ENCODE measurements at regions not wholly inside any gene's neighbourhood (a gene's known extent, or its start where the extent isn't known, plus 50 kb on each side); places are given as distances from the start of the nearest gene placed in this dataset.

DNA sequence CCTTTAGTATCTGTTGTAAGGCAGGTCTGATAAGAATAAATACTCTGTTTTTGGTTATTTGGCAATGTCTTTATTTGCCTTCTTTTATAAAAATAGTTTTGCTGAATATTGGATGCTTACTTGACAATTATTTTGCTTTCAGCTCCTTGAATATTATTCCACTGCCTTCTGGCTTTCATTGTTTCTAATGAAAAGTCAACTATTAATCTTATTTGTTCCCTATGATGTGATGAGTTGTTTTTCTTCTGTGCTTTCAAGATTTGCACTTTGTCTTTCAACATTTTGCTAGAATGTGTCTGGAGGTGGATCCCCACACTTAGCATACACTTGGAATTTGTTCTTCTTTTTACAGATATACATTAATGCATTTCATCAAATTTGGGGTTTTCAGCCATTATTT, 203.8 kb upstream of the PTPRZ1 start:
- Histone ChIP-seq H3K9me3 (ENCODE audit: control insufficient read depth in 2 of 3, low read length in 3 of 3) (no peaks in the 10 kb centered on the region), H3K36me3 (ENCODE audit: control insufficient read depth in 2 of 3, insufficient read depth in 3 of 3, low read length in 3 of 3) (no peaks in the 10 kb centered on the region), H3K27ac (ENCODE audit: low read depth, low read length) (no peak overlapping the region), H3K27me3 (ENCODE audit: control insufficient read depth in 2 of 2, insufficient read depth in 2 of 2, low read length in 2 of 2) (no peaks in the 10 kb centered on the region), H3K4me1 (ENCODE audit: control insufficient read depth in 2 of 2, insufficient read depth in 2 of 2, low read length in 2 of 2) (no peaks in the 10 kb centered on the region), H3K4me3 (ENCODE audit: low read length) (no peak overlapping the region)
- ATAC-seq = no peak
- H3K9me3 Mint-ChIP-seq = peaks cover 0 to 9% (median 0%) of the 10 kb centered on the region in 11 donors
- H3K27ac Mint-ChIP-seq = no peak overlapping the region
- no peaks in the 10 kb centered on the region for H3K27me3 Mint-ChIP-seq
- H3K4me3 Mint-ChIP-seq = no peak overlapping the region
- intact Hi-C loops (cut with micrococcal nuclease) = no loop called here
- H3K4me1 Mint-ChIP-seq = no peaks in the 10 kb centered on the region
- CTCF ChIA-PET = no interaction called here
- no peak for DNase-seq
- no peaks in the 10 kb centered on the region for H3K36me3 Mint-ChIP-seq
- POLR2A ChIA-PET = no interaction called here

DNA sequence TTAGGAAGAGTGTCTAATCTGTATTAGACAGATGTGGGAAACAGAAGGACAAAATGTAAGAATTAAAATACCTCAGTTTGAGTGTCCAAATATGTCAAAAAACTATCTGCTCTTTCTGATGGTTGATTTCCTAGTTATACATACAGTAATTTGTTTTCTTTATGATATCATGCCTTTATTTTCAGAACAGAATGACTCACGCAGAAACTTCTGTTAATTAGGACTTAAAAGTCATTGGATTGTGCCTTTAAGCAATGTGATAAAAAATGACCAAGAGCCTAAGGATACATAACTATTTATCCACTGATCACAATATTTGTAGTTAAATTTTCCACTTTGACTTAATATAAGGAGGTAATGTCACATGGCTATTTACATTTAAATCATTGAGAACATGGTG, 206.7 kb upstream of the PTPRZ1 start:
- Histone ChIP-seq H3K27ac (ENCODE audit: low read depth, low read length) (no peak overlapping the region), H3K4me3 (ENCODE audit: low read length) (no peak overlapping the region), H3K27me3 (ENCODE audit: control insufficient read depth in 2 of 2, insufficient read depth in 2 of 2, low read length in 2 of 2) (no peaks in the 10 kb centered on the region), H3K9me3 (ENCODE audit: control insufficient read depth in 2 of 3, low read length in 3 of 3) (no peaks in the 10 kb centered on the region), H3K4me1 (ENCODE audit: control insufficient read depth in 2 of 2, insufficient read depth in 2 of 2, low read length in 2 of 2) (no peaks in the 10 kb centered on the region), H3K36me3 (ENCODE audit: control insufficient read depth in 2 of 3, insufficient read depth in 3 of 3, low read length in 3 of 3) (no peaks in the 10 kb centered on the region)
- intact Hi-C loops (cut with micrococcal nuclease) = no loop called here
- Mint-ChIP-seq H3K27me3 (no peaks in the 10 kb centered on the region), H3K9me3 (peaks cover 0 to 9% (median 2%) of the 10 kb centered on the region in 11 donors), H3K36me3 (no peaks in the 10 kb centered on the region), H3K4me3 (no peak overlapping the region), H3K4me1 (no peaks in the 10 kb centered on the region), H3K27ac (no peak overlapping the region)
- POLR2A ChIA-PET = no interaction called here
- CTCF ChIA-PET = no interaction called here
- DNase-seq (no peak), ATAC-seq (no peak)

DNA sequence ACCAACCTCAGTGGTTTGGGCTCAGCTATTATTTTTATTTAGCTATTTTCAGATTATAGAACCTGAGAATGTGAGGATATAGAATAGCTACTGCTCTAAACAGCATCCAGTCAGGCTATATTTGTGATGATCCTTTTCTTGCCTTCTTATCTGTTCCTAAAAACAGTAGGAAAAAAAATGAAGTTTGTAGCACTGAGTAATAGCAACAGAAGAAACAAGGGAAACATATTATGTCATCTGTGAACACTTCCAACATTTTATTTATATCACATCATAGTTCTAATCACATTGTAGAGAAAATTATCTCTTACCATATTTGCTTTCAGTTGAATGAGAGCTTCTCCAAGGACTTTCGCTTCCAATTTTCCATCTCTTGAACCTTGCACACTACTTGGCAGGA, 229.6 kb upstream of the PTPRZ1 start:
- H3K9me3 ChIP-seq (ENCODE audit: control insufficient read depth in 2 of 3, low read length in 3 of 3) = no peaks in the 10 kb centered on the region
- H3K4me1 ChIP-seq (ENCODE audit: control insufficient read depth in 2 of 2, insufficient read depth in 2 of 2, low read length in 2 of 2) = no peaks in the 10 kb centered on the region
- H3K4me1 Mint-ChIP-seq = no peaks in the 10 kb centered on the region
- no peak for DNase-seq
- no peaks in the 10 kb centered on the region for H3K27me3 Mint-ChIP-seq
- no peaks in the 10 kb centered on the region for H3K36me3 Mint-ChIP-seq
- no peak for ATAC-seq
- H3K27me3 ChIP-seq (ENCODE audit: control insufficient read depth in 2 of 2, insufficient read depth in 2 of 2, low read length in 2 of 2) = no peaks in the 10 kb centered on the region
- H3K27ac Mint-ChIP-seq = no peak overlapping the region
- H3K36me3 ChIP-seq (ENCODE audit: control insufficient read depth in 2 of 3, insufficient read depth in 3 of 3, low read length in 3 of 3) = no peaks in the 10 kb centered on the region
- intact Hi-C loops (cut with micrococcal nuclease) = no loop called here
- ChIA-PET POLR2A (no interaction called here), CTCF (no interaction called here)
- peaks cover 0 to 9% (median 1%) of the 10 kb centered on the region in 11 donors for H3K9me3 Mint-ChIP-seq
- no peak overlapping the region for H3K27ac ChIP-seq (ENCODE audit: low read depth, low read length)
- no peak overlapping the region for H3K4me3 Mint-ChIP-seq
- H3K4me3 ChIP-seq (ENCODE audit: low read length) = no peak overlapping the region

DNA sequence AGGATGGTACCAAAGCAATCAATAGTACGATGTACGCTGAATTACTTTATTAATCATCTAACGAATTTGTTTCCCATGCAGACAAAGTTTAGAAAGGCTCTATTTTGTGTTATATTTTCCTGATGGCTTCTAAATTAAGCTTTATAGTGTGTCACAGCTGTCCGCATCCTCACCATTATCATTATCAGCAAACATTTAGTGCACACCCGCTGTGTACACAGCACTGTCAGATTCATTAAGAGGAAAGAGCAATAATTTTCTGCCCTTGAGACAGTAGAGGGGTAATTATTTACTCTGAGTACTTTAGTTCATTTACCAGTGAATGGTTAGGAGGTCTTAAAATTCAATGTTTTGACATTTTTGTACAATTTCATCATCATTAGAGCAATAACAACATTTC, 233.3 kb upstream of the PTPRZ1 start:
- Histone ChIP-seq H3K4me1 (ENCODE audit: control insufficient read depth in 2 of 2, insufficient read depth in 2 of 2, low read length in 2 of 2) (no peaks in the 10 kb centered on the region), H3K4me3 (ENCODE audit: low read length) (no peak overlapping the region), H3K27me3 (ENCODE audit: control insufficient read depth in 2 of 2, insufficient read depth in 2 of 2, low read length in 2 of 2) (no peaks in the 10 kb centered on the region), H3K9me3 (ENCODE audit: control insufficient read depth in 2 of 3, low read length in 3 of 3) (no peaks in the 10 kb centered on the region), H3K36me3 (ENCODE audit: control insufficient read depth in 2 of 3, insufficient read depth in 3 of 3, low read length in 3 of 3) (no peaks in the 10 kb centered on the region), H3K27ac (ENCODE audit: low read depth, low read length) (no peak overlapping the region)
- Mint-ChIP-seq H3K9me3 (peaks cover 0 to 9% (median 0%) of the 10 kb centered on the region in 11 donors), H3K27me3 (no peaks in the 10 kb centered on the region), H3K4me3 (no peak overlapping the region), H3K27ac (no peak overlapping the region), H3K36me3 (no peaks in the 10 kb centered on the region), H3K4me1 (no peaks in the 10 kb centered on the region)
- no peak for DNase-seq
- ChIA-PET POLR2A (no interaction called here), CTCF (no interaction called here)
- no peak for ATAC-seq
- intact Hi-C loops (cut with micrococcal nuclease) = no loop called here

DNA sequence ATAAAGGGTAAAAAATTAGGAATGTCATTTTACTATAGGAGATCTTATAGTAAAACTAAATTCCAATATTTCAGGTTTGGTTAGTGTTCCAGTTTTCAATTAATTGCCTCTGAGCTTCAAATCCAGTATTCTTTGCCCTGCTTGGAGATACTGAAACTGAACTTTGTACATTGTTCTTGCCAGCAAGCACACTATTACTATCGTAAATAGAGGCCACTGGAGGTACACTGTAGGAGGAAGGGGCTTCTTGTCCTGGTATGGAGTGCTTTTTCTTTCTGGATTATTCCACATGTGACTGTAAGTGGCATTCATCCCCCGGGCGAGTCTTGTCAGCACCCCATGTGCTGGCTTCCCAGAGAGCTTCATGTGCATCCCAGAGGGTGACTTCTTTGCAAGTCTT, 234.7 kb upstream of the PTPRZ1 start:
- Mint-ChIP-seq H3K9me3 (peaks cover 0 to 4% (median under 1%) of the 10 kb centered on the region in 11 donors), H3K4me1 (no peaks in the 10 kb centered on the region), H3K27me3 (no peaks in the 10 kb centered on the region), H3K36me3 (no peaks in the 10 kb centered on the region), H3K27ac (no peak overlapping the region), H3K4me3 (no peak overlapping the region)
- CTCF ChIA-PET = no interaction called here
- no peak for ATAC-seq
- Histone ChIP-seq H3K36me3 (ENCODE audit: control insufficient read depth in 2 of 3, insufficient read depth in 3 of 3, low read length in 3 of 3) (no peaks in the 10 kb centered on the region), H3K4me3 (ENCODE audit: low read length) (no peak overlapping the region), H3K27me3 (ENCODE audit: control insufficient read depth in 2 of 2, insufficient read depth in 2 of 2, low read length in 2 of 2) (no peaks in the 10 kb centered on the region), H3K9me3 (ENCODE audit: control insufficient read depth in 2 of 3, low read length in 3 of 3) (no peaks in the 10 kb centered on the region), H3K4me1 (ENCODE audit: control insufficient read depth in 2 of 2, insufficient read depth in 2 of 2, low read length in 2 of 2) (no peaks in the 10 kb centered on the region), H3K27ac (ENCODE audit: low read depth, low read length) (no peak overlapping the region)
- intact Hi-C loops (cut with micrococcal nuclease) = no loop called here
- no peak for DNase-seq
- POLR2A ChIA-PET = no interaction called here

DNA sequence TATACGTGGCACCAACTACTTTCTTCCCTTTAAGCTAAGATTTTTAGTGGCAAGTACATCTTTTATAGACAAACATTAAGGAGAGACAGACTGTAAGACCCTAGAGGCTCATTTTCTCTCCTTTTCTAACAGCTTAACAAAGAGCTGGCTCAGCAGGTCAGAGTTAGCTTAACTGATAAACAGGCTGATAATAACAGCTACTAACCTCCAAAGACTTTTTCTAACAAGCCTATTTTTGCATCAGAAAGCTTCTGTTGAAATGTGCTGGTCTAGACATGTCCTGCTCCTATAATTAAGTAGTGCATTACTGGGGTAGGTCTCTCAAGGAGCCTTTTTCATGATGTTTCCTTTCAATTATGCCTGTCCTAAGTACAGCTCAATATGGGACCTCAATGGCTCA, 238.2 kb upstream of the FAM3C start:
- intact Hi-C loops (cut with micrococcal nuclease) = no loop called here
- Histone ChIP-seq H3K4me1 (ENCODE audit: control insufficient read depth in 2 of 2, insufficient read depth in 2 of 2, low read length in 2 of 2) (no peaks in the 10 kb centered on the region), H3K27me3 (ENCODE audit: control insufficient read depth in 2 of 2, insufficient read depth in 2 of 2, low read length in 2 of 2) (no peaks in the 10 kb centered on the region), H3K4me3 (ENCODE audit: low read length) (no peak overlapping the region), H3K9me3 (ENCODE audit: control insufficient read depth in 2 of 3, low read length in 3 of 3) (no peaks in the 10 kb centered on the region), H3K36me3 (ENCODE audit: control insufficient read depth in 2 of 3, insufficient read depth in 3 of 3, low read length in 3 of 3) (no peaks in the 10 kb centered on the region), H3K27ac (ENCODE audit: low read depth, low read length) (no peak overlapping the region)
- no peaks in the 10 kb centered on the region for H3K4me1 Mint-ChIP-seq
- H3K27me3 Mint-ChIP-seq = peaks cover 0 to 2% (median 0%) of the 10 kb centered on the region in 5 donors
- H3K9me3 Mint-ChIP-seq = peaks cover 0 to 5% (median 0%) of the 10 kb centered on the region in 11 donors
- ATAC-seq (no peak), DNase-seq (no peak)
- POLR2A ChIA-PET = no interaction called here
- H3K27ac Mint-ChIP-seq = no peak overlapping the region
- no peaks in the 10 kb centered on the region for H3K36me3 Mint-ChIP-seq
- CTCF ChIA-PET = no interaction called here
- no peak overlapping the region for H3K4me3 Mint-ChIP-seq

DNA sequence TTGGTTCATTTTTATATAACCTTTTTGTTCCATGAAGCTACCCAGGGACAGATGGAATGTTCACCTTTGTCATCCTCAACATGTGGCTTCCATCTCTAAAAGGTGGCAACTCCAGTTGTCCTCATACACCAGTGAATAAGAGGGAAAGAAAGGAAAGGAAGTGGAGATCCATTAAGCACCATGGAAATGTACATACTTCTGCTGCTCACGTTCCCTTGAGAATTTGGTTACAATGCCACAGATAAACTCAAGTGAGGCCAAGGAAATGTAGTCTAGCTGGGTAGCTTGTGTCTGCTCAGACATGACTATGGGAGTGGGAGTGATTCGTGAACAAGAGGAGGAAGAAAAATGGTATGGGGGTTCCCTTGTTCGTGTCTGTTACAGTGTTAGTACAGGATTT, 237.1 kb upstream of the FAM3C start:
- H3K27me3 Mint-ChIP-seq = peaks cover 0 to 4% (median 0%) of the 10 kb centered on the region in 5 donors
- POLR2A ChIA-PET = no interaction called here
- no peak overlapping the region for H3K4me3 Mint-ChIP-seq
- H3K36me3 ChIP-seq (ENCODE audit: control insufficient read depth in 2 of 3, insufficient read depth in 3 of 3, low read length in 3 of 3) = no peaks in the 10 kb centered on the region
- H3K9me3 ChIP-seq (ENCODE audit: control insufficient read depth in 2 of 3, low read length in 3 of 3) = no peaks in the 10 kb centered on the region
- H3K27ac Mint-ChIP-seq = no peak overlapping the region
- H3K27me3 ChIP-seq (ENCODE audit: control insufficient read depth in 2 of 2, insufficient read depth in 2 of 2, low read length in 2 of 2) = no peaks in the 10 kb centered on the region
- ATAC-seq (no peak), DNase-seq (no peak)
- no peaks in the 10 kb centered on the region for H3K4me1 ChIP-seq (ENCODE audit: control insufficient read depth in 2 of 2, insufficient read depth in 2 of 2, low read length in 2 of 2)
- CTCF ChIA-PET = no interaction called here
- intact Hi-C loops (cut with micrococcal nuclease) = no loop called here
- no peaks in the 10 kb centered on the region for H3K36me3 Mint-ChIP-seq
- H3K4me3 ChIP-seq (ENCODE audit: low read length) = no peak overlapping the region
- no peaks in the 10 kb centered on the region for H3K4me1 Mint-ChIP-seq
- H3K27ac ChIP-seq (ENCODE audit: low read depth, low read length) = no peak overlapping the region
- H3K9me3 Mint-ChIP-seq = peaks cover 0 to 5% (median 0%) of the 10 kb centered on the region in 11 donors
